ENCODE measurements at regions not wholly inside any gene's neighbourhood (a gene's known extent, or its start where the extent isn't known, plus 50 kb on each side); places are given as distances from the start of the nearest gene placed in this dataset.

DNA sequence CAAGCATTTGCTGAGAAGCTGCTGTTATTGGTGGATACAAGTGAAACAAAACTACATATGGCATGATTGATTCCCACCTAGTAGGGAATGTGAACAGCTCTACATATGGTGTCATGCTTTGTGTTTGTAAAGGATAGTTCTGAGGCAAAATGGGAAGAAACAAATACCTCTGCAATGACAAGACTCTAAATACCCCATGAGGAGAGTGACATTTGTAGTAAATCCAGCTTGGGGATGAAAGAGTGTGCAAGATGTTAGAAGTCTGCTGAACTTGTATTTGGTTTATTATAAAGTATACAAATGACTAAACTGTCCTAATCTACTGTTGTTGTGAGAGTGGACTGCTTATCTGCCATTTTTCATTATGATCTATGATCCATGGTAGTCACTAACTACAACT lies 120.8 kb upstream of the HS3ST1 start:
- H3K9ac ChIP-seq (ENCODE audit: low read depth in 1 of 2, low read length in 2 of 2) = no peak overlapping the region
- H3K36me3 ChIP-seq (ENCODE audit: control insufficient read depth in 4 of 4, insufficient read depth in 3 of 4, low read depth in 1 of 4, low read length in 3 of 4) = no peaks in the 10 kb centered on the region
- DNase-seq (ENCODE audit: low spot score) = no peak
- TF ChIP-seq TAF1 (conservative IDR thresholded peaks at IDR 0.05) (no peak), SP1 (IDR thresholded peaks at IDR 0.05) (no peak), NR2F2 (IDR thresholded peaks at IDR 0.05) (no peak), JUND (IDR thresholded peaks at IDR 0.05) (no peak), EGR1 (IDR thresholded peaks at IDR 0.05; ENCODE audit: low read depth in 2 of 2) (no peak), HNF4A (conservative IDR thresholded peaks at IDR 0.05) (no peak), FOXA2 (IDR thresholded peaks at IDR 0.05) (no peak), RAD21 (IDR thresholded peaks at IDR 0.05) (no peak), RXRA (IDR thresholded peaks at IDR 0.05) (no peak), GABPA (IDR thresholded peaks at IDR 0.05 in 1 of 2, conservative IDR thresholded peaks at IDR 0.05 in 1 of 2) (no peak)
- TF ChIP-seq, protein P1, sequence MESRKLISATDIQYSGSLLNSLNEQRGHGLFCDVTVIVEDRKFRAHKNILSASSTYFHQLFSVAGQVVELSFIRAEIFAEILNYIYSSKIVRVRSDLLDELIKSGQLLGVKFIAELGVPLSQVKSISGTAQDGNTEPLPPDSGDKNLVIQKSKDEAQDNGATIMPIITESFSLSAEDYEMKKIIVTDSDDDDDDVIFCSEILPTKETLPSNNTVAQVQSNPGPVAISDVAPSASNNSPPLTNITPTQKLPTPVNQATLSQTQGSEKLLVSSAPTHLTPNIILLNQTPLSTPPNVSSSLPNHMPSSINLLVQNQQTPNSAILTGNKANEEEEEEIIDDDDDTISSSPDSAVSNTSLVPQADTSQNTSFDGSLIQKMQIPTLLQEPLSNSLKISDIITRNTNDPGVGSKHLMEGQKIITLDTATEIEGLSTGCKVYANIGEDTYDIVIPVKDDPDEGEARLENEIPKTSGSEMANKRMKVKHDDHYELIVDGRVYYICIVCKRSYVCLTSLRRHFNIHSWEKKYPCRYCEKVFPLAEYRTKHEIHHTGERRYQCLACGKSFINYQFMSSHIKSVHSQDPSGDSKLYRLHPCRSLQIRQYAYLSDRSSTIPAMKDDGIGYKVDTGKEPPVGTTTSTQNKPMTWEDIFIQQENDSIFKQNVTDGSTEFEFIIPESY (IDR thresholded peaks at IDR 0.05) = no peak
- TF ChIP-seq, protein P2, sequence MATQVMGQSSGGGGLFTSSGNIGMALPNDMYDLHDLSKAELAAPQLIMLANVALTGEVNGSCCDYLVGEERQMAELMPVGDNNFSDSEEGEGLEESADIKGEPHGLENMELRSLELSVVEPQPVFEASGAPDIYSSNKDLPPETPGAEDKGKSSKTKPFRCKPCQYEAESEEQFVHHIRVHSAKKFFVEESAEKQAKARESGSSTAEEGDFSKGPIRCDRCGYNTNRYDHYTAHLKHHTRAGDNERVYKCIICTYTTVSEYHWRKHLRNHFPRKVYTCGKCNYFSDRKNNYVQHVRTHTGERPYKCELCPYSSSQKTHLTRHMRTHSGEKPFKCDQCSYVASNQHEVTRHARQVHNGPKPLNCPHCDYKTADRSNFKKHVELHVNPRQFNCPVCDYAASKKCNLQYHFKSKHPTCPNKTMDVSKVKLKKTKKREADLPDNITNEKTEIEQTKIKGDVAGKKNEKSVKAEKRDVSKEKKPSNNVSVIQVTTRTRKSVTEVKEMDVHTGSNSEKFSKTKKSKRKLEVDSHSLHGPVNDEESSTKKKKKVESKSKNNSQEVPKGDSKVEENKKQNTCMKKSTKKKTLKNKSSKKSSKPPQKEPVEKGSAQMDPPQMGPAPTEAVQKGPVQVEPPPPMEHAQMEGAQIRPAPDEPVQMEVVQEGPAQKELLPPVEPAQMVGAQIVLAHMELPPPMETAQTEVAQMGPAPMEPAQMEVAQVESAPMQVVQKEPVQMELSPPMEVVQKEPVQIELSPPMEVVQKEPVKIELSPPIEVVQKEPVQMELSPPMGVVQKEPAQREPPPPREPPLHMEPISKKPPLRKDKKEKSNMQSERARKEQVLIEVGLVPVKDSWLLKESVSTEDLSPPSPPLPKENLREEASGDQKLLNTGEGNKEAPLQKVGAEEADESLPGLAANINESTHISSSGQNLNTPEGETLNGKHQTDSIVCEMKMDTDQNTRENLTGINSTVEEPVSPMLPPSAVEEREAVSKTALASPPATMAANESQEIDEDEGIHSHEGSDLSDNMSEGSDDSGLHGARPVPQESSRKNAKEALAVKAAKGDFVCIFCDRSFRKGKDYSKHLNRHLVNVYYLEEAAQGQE (IDR thresholded peaks at IDR 0.05) = no peak
- TF ChIP-seq, protein P3, sequence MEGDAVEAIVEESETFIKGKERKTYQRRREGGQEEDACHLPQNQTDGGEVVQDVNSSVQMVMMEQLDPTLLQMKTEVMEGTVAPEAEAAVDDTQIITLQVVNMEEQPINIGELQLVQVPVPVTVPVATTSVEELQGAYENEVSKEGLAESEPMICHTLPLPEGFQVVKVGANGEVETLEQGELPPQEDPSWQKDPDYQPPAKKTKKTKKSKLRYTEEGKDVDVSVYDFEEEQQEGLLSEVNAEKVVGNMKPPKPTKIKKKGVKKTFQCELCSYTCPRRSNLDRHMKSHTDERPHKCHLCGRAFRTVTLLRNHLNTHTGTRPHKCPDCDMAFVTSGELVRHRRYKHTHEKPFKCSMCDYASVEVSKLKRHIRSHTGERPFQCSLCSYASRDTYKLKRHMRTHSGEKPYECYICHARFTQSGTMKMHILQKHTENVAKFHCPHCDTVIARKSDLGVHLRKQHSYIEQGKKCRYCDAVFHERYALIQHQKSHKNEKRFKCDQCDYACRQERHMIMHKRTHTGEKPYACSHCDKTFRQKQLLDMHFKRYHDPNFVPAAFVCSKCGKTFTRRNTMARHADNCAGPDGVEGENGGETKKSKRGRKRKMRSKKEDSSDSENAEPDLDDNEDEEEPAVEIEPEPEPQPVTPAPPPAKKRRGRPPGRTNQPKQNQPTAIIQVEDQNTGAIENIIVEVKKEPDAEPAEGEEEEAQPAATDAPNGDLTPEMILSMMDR (IDR thresholded peaks at IDR 0.05; ENCODE audit: low read depth, low read length, missing input control) = no peak
- TF ChIP-seq, protein P4, sequence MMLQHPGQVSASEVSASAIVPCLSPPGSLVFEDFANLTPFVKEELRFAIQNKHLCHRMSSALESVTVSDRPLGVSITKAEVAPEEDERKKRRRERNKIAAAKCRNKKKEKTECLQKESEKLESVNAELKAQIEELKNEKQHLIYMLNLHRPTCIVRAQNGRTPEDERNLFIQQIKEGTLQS (IDR thresholded peaks at IDR 0.05) = no peak
- no peak overlapping the region for H3K27ac ChIP-seq (ENCODE audit: low read depth in 1 of 2, low read length in 2 of 2)
- no peaks in the 10 kb centered on the region for H3K27me3 ChIP-seq (ENCODE audit: control insufficient read depth in 4 of 4, insufficient read depth in 4 of 4, low read length in 3 of 4)
- no peaks in the 10 kb centered on the region for H3K4me1 ChIP-seq (ENCODE audit: control insufficient read depth in 4 of 4, insufficient read depth in 4 of 4, low read length in 3 of 4)
- no peaks in the 10 kb centered on the region for H3K9me3 ChIP-seq (ENCODE audit: control insufficient read depth in 4 of 4, low read length in 3 of 4)
- H3K4me3 ChIP-seq (ENCODE audit: low read depth in 1 of 3, low read length in 3 of 3) = no peak overlapping the region

DNA sequence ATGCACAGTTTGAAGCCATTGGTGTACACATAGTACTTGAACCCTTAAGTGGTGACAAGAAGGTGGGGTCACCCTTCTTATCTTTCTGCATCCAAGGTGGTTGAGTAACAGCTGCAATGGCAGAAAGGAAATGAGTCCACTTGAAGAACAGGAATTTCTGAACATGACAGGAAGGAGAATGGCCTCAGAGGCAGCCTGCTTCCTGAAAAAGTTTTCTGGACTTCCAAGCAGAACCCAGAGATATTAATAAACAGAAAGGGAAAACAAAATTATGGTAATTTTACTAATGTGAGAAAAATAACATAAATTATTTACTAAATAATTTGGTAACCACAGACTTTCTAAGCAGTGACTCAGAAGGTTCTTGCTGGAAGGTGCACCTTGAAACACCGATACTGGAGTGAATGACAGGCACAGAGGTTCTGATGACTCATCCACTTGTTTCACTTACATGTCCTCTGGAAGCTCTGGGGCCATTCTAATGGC lies 119.9 kb upstream of the HS3ST1 start:
- no peak overlapping the region for H3K27ac ChIP-seq (ENCODE audit: low read depth in 1 of 2, low read length in 2 of 2)
- no peak for DNase-seq (ENCODE audit: low spot score)
- no peaks in the 10 kb centered on the region for H3K27me3 ChIP-seq (ENCODE audit: control insufficient read depth in 4 of 4, insufficient read depth in 4 of 4, low read length in 3 of 4)
- 65% methylated on average over 1 of the region's 1 CpG for WGBS
- H3K9me3 ChIP-seq (ENCODE audit: control insufficient read depth in 4 of 4, low read length in 3 of 4) = no peaks in the 10 kb centered on the region
- no peaks in the 10 kb centered on the region for H3K4me1 ChIP-seq (ENCODE audit: control insufficient read depth in 4 of 4, insufficient read depth in 4 of 4, low read length in 3 of 4)
- H3K36me3 ChIP-seq (ENCODE audit: control insufficient read depth in 4 of 4, insufficient read depth in 3 of 4, low read depth in 1 of 4, low read length in 3 of 4) = no peaks in the 10 kb centered on the region
- TF ChIP-seq EGR1 (IDR thresholded peaks at IDR 0.05; ENCODE audit: low read depth in 2 of 2) (no peak), FOXA2 (IDR thresholded peaks at IDR 0.05) (no peak), TAF1 (conservative IDR thresholded peaks at IDR 0.05) (no peak), FOXA1 (IDR thresholded peaks at IDR 0.05) (no peak)
- TF ChIP-seq, protein P3 (IDR thresholded peaks at IDR 0.05; ENCODE audit: low read depth, low read length, missing input control) = no peak
- TF ChIP-seq, protein P4 (IDR thresholded peaks at IDR 0.05) = no peak
- H3K9ac ChIP-seq (ENCODE audit: low read depth in 1 of 2, low read length in 2 of 2) = no peak overlapping the region
- H3K4me3 ChIP-seq (ENCODE audit: low read depth in 1 of 3, low read length in 3 of 3) = no peak overlapping the region
